ENCODE measurements at regions not wholly inside any gene's neighbourhood (a gene's known extent, or its start where the extent isn't known, plus 50 kb on each side); places are given as distances from the start of the nearest gene placed in this dataset.

- BruUV-seq (replicated peaks) = no TSS peak
- TF ChIP-seq EZH2 (IDR thresholded peaks at IDR 0.05; ENCODE audit: borderline replicate concordance, low read depth, low read length, severe bottlenecking) (no peak), MYC (IDR thresholded peaks at IDR 0.05; ENCODE audit: low read depth, low read length) (no peak), MAX (IDR thresholded peaks at IDR 0.05; ENCODE audit: insufficient read depth, insufficient read length) (no peak), GATA2 (IDR thresholded peaks at IDR 0.05; ENCODE audit: insufficient read depth, insufficient read length, low read depth, low read length) (no peak), POLR2A (IDR thresholded peaks at IDR 0.05; ENCODE audit: low read depth, low read length) (no peak), FOS (IDR thresholded peaks at IDR 0.05; ENCODE audit: borderline replicate concordance, insufficient read depth, low read length) (no peak), CTCF (IDR thresholded peaks at IDR 0.05; ENCODE audit: extremely low read depth in 1 of 2, insufficient read depth in 1 of 2, low read depth in 1 of 2, low read length in 2 of 2) (no peak), POLR2AphosphoS5 (IDR thresholded peaks at IDR 0.05; ENCODE audit: insufficient read depth, low read depth, low read length) (no peak), JUN (IDR thresholded peaks at IDR 0.05; ENCODE audit: borderline replicate concordance, insufficient read depth, insufficient read length, low read depth) (no peak)
- no peak overlapping the region for H3K4me3 ChIP-seq (replicated peaks in 1 of 3; ENCODE audit: insufficient read depth in 1 of 3, low read depth in 1 of 3, low read length in 3 of 3)
- H3K27ac ChIP-seq (ENCODE audit: insufficient read depth, low read depth, low read length) = no peak overlapping the region
- no peak overlapping the region for H2AFZ ChIP-seq (ENCODE audit: low read depth, low read length)
- H3K27me3 ChIP-seq (ENCODE audit: control insufficient read depth in 2 of 2, insufficient read depth in 2 of 2, low read length in 2 of 2) = no peaks in the 10 kb centered on the region
- no peak overlapping the region for H3K9ac ChIP-seq (replicated peaks; ENCODE audit: extremely low read depth, insufficient read depth, low read length)
- dilution Hi-C loops (cut with MboI; ENCODE audit: extremely low pct_ligation_motif_present, low sequenced_read_pairs) (no loop called here), intact Hi-C loops (cut with micrococcal nuclease) (no loop called here)
- no peaks in the 10 kb centered on the region for H4K20me1 ChIP-seq (replicated peaks; ENCODE audit: control insufficient read depth, extremely low read depth, insufficient read depth, low read length)
- no peaks in the 10 kb centered on the region for H3K9me1 ChIP-seq (replicated peaks; ENCODE audit: control insufficient read depth, extremely low read depth, insufficient read depth, low read length)
- CTCF ChIA-PET = no interaction called here
- DNase-seq (ENCODE audit: low read depth, low spot score) (no peak), FAIRE-seq (no peak)
- POLR2A ChIA-PET = no interaction called here
- H3K36me3 ChIP-seq (ENCODE audit: control insufficient read depth in 2 of 2, extremely low read depth in 1 of 2, insufficient read depth in 2 of 2, low read length in 2 of 2) = no peaks in the 10 kb centered on the region
- H3K4me2 ChIP-seq (ENCODE audit: insufficient read depth, low read length) = no peak overlapping the region
- H3K9me3 ChIP-seq (replicated peaks; ENCODE audit: control insufficient read depth, insufficient read depth, low read length) = peaks cover 10% of the 10 kb centered on the region
- H3K4me1 ChIP-seq (ENCODE audit: control insufficient read depth, extremely low read depth, insufficient read depth, low read length) = no peaks in the 10 kb centered on the region
- H3K79me2 ChIP-seq (ENCODE audit: control insufficient read depth, insufficient read depth, low read length) = no peaks in the 10 kb centered on the region
Observed at GRCh38 chr22:34801221-34801620, 264.7 kb upstream of the ISX start.

Measured in endothelial cell of umbilical vein (primary cell).